Tibial nerve (tissue), 4 donors: ENCODE measurements at regions not wholly inside any gene's neighbourhood (a gene's known extent, or its start where the extent isn't known, plus 50 kb on each side); places are given as distances from the start of the nearest gene placed in this dataset.

Experiments used
- EP300 ChIP-seq, 2 donors: sonication (generic); formaldehyde crosslinking; IDR thresholded peaks; one replicate each; pipeline ENCODE4 v1.6.1; 2017; ENCODE audit warnings: antibody characterized with exemption in 2 of 2, mild to moderate bottlenecking in 1 of 2
- POLR2A ChIP-seq, 2 donors: fragments of 450-650 bp; IDR thresholded peaks; one replicate each; pipeline ENCODE4 v1.6.1; 2017; ENCODE audit warnings: antibody characterized with exemption in 2 of 2, mild to moderate bottlenecking in 2 of 2, moderate library complexity in 2 of 2
- TF ChIP-seq, protein P1 (sequence below), 5 experiments: fragments of 200-600 bp in 3 of 5; fragments of 450-650 bp in 2 of 5; sonication (generic) in 3 of 5; IDR thresholded peaks; one replicate each; pipeline ENCODE4 v1.5.1; 2016 to 2019; ENCODE audit warnings: antibody characterized with exemption in 5 of 5, mild to moderate bottlenecking in 3 of 5, moderate library complexity in 2 of 5

GRCh38 chr5:89513299-89514044 is 630.5 kb upstream of the MEF2C start:
- TF ChIP-seq, protein P1, sequence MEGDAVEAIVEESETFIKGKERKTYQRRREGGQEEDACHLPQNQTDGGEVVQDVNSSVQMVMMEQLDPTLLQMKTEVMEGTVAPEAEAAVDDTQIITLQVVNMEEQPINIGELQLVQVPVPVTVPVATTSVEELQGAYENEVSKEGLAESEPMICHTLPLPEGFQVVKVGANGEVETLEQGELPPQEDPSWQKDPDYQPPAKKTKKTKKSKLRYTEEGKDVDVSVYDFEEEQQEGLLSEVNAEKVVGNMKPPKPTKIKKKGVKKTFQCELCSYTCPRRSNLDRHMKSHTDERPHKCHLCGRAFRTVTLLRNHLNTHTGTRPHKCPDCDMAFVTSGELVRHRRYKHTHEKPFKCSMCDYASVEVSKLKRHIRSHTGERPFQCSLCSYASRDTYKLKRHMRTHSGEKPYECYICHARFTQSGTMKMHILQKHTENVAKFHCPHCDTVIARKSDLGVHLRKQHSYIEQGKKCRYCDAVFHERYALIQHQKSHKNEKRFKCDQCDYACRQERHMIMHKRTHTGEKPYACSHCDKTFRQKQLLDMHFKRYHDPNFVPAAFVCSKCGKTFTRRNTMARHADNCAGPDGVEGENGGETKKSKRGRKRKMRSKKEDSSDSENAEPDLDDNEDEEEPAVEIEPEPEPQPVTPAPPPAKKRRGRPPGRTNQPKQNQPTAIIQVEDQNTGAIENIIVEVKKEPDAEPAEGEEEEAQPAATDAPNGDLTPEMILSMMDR (IDR thresholded peaks at IDR 0.05): no peak
- TF ChIP-seq POLR2A (IDR thresholded peaks at IDR 0.05) (no peak), EP300 (IDR thresholded peaks at IDR 0.05) (no peak)
